IMR-90 (cell line): ENCODE measurements at regions not wholly inside any gene's neighbourhood (a gene's known extent, or its start where the extent isn't known, plus 50 kb on each side); places are given as distances from the start of the nearest gene placed in this dataset.
A peak's percentile ranks its signal among the peaks of the same experiment; 100 is the strongest.

Experiments used
- ATAC-seq: fragments of 200-7000 bp; cut with Tn5 transposase; 2 replicates; pipeline ENCODE4 v1.9.1; 2020; ENCODE audit warnings: low read depth, mild to moderate bottlenecking, moderate library complexity
- BruUV-seq: library from RNA; stranded (reverse); fragments of 400-500 nt; replicated peaks from 2 replicates; lab custom pipeline; 2021; lab: Mats Ljungman, UMichigan
- CTCF ChIA-PET: fragments of 300-600 bp; formaldehyde crosslinking; extraction: SDS; loops from one replicate; lab custom pipeline; 2021; ENCODE audit warnings: antibody characterized with exemption; lab: Yijun Ruan, JAX
- POLR2A ChIA-PET: fragments of 300-600 bp; sonication (Branson Sonifier 250); formaldehyde crosslinking; loops from one replicate; lab custom pipeline; 2022; ENCODE audit warnings: antibody characterized with exemption; ENCODE audit not compliant: unreplicated experiment; lab: Charles Lee
- DNase-seq: peaks from one replicate; pipeline ENCODE4 v3.0.0; 2013
- H2AFZ ChIP-seq: replicated peaks from 2 replicates; pipeline ENCODE3; 2013; ENCODE audit warnings: low read length, mild to moderate bottlenecking; ENCODE audit not compliant: poor library complexity
- H2AK5ac ChIP-seq: 2 replicates; pipeline ENCODE4 v1.6.1; 2013; ENCODE audit warnings: low read depth, low read length, inconsistent platforms
- H2AK9ac ChIP-seq: replicated peaks from 2 replicates; pipeline ENCODE3; 2013; ENCODE audit warnings: mild to moderate bottlenecking, low read depth, low read length, moderate library complexity; ENCODE audit not compliant: poor library complexity
- H2BK120ac ChIP-seq: 2 replicates; pipeline ENCODE4 v1.6.1; 2013; ENCODE audit warnings: low read depth, low read length, inconsistent platforms
- H2BK15ac ChIP-seq: 3 replicates; pipeline ENCODE4 v1.6.1; 2013; ENCODE audit warnings: low read depth, low read length, inconsistent platforms
- H2BK20ac ChIP-seq: 2 replicates; pipeline ENCODE4 v1.6.1; 2013; ENCODE audit warnings: low read depth, mild to moderate bottlenecking, inconsistent platforms, low read length, moderate library complexity
- H2BK5ac ChIP-seq: 2 replicates; pipeline ENCODE4 v1.6.1; 2013; ENCODE audit warnings: mild to moderate bottlenecking, low read depth, low read length, inconsistent platforms; ENCODE audit not compliant: poor library complexity, severe bottlenecking
- H3K14ac ChIP-seq: replicated peaks from 2 replicates; pipeline ENCODE4 v1.6.1; 2013; ENCODE audit warnings: low read depth, low read length, inconsistent platforms
- H3K18ac ChIP-seq: 2 replicates; pipeline ENCODE4 v1.6.1; 2013; ENCODE audit warnings: low read depth, low read length, control low read depth
- H3K23ac ChIP-seq: 2 replicates; pipeline ENCODE4 v1.6.1; 2013; ENCODE audit warnings: low read depth, low read length, inconsistent platforms
- H3K27ac ChIP-seq: 2 replicates; pipeline ENCODE4 v1.5.1; 2013; ENCODE audit warnings: mild to moderate bottlenecking, control low read depth, low read length; ENCODE audit not compliant: insufficient read depth
- H3K27me3 ChIP-seq: 2 replicates; pipeline ENCODE4 v1.6.1; 2013; ENCODE audit warnings: low read length; ENCODE audit not compliant: control insufficient read depth, insufficient read depth
- H3K36me3 ChIP-seq: 2 replicates; pipeline ENCODE4 v1.6.1; 2013; ENCODE audit warnings: low read length, mixed read lengths; ENCODE audit not compliant: control insufficient read depth, insufficient read depth
- H3K4ac ChIP-seq: 2 replicates; pipeline ENCODE4 v1.6.1; 2013; ENCODE audit warnings: low read depth, low read length, inconsistent platforms
- H3K4me1 ChIP-seq: 2 replicates; pipeline ENCODE4 v1.6.1; 2013; ENCODE audit warnings: low read length, mixed read lengths; ENCODE audit not compliant: control insufficient read depth, insufficient read depth
- H3K4me2 ChIP-seq: 2 replicates; pipeline ENCODE4 v1.6.1; 2013; ENCODE audit warnings: low read depth, mild to moderate bottlenecking, control low read depth, low read length, moderate library complexity
- H3K4me3 ChIP-seq: 2 replicates; pipeline ENCODE4 v1.5.1; 2013; ENCODE audit warnings: low read depth, mild to moderate bottlenecking, control low read depth, low read length, moderate library complexity; ENCODE audit not compliant: insufficient read depth
- H3K56ac ChIP-seq: 2 replicates; pipeline ENCODE4 v1.6.1; 2013; ENCODE audit warnings: low read length, inconsistent platforms; ENCODE audit not compliant: insufficient read depth; ENCODE audit errors: extremely low read depth
- H3K79me1 ChIP-seq, 2 experiments: 2 replicates each; pipeline ENCODE4 v1.6.1; 2013; ENCODE audit warnings: low read length in 2 of 2, inconsistent platforms in 1 of 2, low read depth in 1 of 2
- H3K9ac ChIP-seq: 2 replicates; pipeline ENCODE4 v1.6.1; 2013; ENCODE audit warnings: low read depth, low read length, control low read depth
- H3K9me1 ChIP-seq: 2 replicates; pipeline ENCODE4 v1.6.1; 2013; ENCODE audit warnings: low read length, inconsistent platforms; ENCODE audit not compliant: insufficient read depth
- H3K9me3 ChIP-seq: 2 replicates; pipeline ENCODE4 v1.6.1; 2013; ENCODE audit warnings: low read length; ENCODE audit not compliant: control insufficient read depth, insufficient read depth
- H4K20me1 ChIP-seq: 2 replicates; pipeline ENCODE4 v1.6.1; 2013; ENCODE audit warnings: low read length, inconsistent platforms; ENCODE audit not compliant: insufficient read depth
- H4K5ac ChIP-seq: 2 replicates; pipeline ENCODE4 v1.6.1; 2013; ENCODE audit warnings: mild to moderate bottlenecking, low read depth, low read length, control low read depth
- H4K8ac ChIP-seq, 2 experiments: 2 replicates each; pipeline ENCODE4 v1.6.1; 2013; ENCODE audit warnings: low read depth in 2 of 2, low read length in 2 of 2, control low read depth in 1 of 2, inconsistent platforms in 1 of 2
- H4K91ac ChIP-seq: 2 replicates; pipeline ENCODE4 v1.6.1; 2013; ENCODE audit warnings: low read depth, low read length, inconsistent platforms; ENCODE audit not compliant: insufficient read depth
- CTCF ChIP-seq: conservative IDR thresholded peaks from 2 replicates; pipeline ENCODE4 v1.5.1; 2012; ENCODE audit warnings: mild to moderate bottlenecking, low read depth, low read length, improper control_type of control experiment
- POLR2A ChIP-seq: IDR thresholded peaks from 2 replicates; pipeline ENCODE4 v1.6.1; 2012; ENCODE audit warnings: mild to moderate bottlenecking, low read depth, low read length
- RAD21 ChIP-seq: IDR thresholded peaks from 2 replicates; pipeline ENCODE4 v1.6.1; 2012; ENCODE audit warnings: low read length, improper control_type of control experiment
- dilution Hi-C: fragments of 300-500 bp; cut with HindIII; formaldehyde crosslinking; loops from one replicate; pipeline ENCODE4 v1.14.3; 2018; ENCODE audit warnings: low sequenced_read_pairs; ENCODE audit not compliant: unreplicated experiment
- in situ Hi-C: fragments of 300-500 bp; cut with MboI; formaldehyde crosslinking; loops from 3 replicates; pipeline ENCODE4 v1.14.3; 2019; ENCODE audit warnings: low sequenced_read_pairs, inconsistent platforms, mixed read lengths
- intact Hi-C: fragments of 100-400 bp; cut with micrococcal nuclease; formaldehyde crosslinking; loops from 2 replicates; pipeline ENCODE4 v1.10.0; 2022

GRCh38 chr1:221993444-221993948 is 251.6 kb upstream of the DUSP10 start:
- H3K27me3 ChIP-seq: no peaks in the 10 kb centered on the region
- H4K8ac ChIP-seq: peak overlapping the region in 1 of 2 experiments; percentile 78; a peak in 2 of 4 replicates
- BruUV-seq: no TSS peak
- H3K18ac ChIP-seq: peak overlapping the region; percentile 99; the same call in 1 of the 2 replicates
- ATAC-seq: no peak
- H3K4me1 ChIP-seq: peaks cover 39% of the 10 kb centered on the region
- no peaks in the 10 kb centered on the region for H4K20me1 ChIP-seq
- peak overlapping the region; percentile 73 for H3K4ac ChIP-seq
- H3K14ac ChIP-seq: peak overlapping the region; percentile 93
- peak overlapping the region; percentile 13 for H2AK5ac ChIP-seq
- DNase-seq: no peak
- no peak overlapping the region for H3K27ac ChIP-seq
- H2AFZ ChIP-seq: no peak overlapping the region
- ChIA-PET POLR2A (no interaction called here), CTCF (no interaction called here)
- no peak overlapping the region; the same call in 1 of the 2 replicates for H3K56ac ChIP-seq
- in situ Hi-C loops: loop anchor here (10.0 kb wide), 2 partner anchors 249 to 461 kb away; partner anchors contain the start of gene DUSP10
- H4K5ac ChIP-seq: peak overlapping the region; percentile 45; the same call in 1 of the 2 replicates
- H3K4me2 ChIP-seq: no peak overlapping the region
- no peaks in the 10 kb centered on the region for H3K79me1 ChIP-seq
- H3K9me3 ChIP-seq: no peaks in the 10 kb centered on the region
- peak overlapping the region; percentile 90 for H2BK120ac ChIP-seq
- H3K23ac ChIP-seq: no peak overlapping the region
- peak overlapping the region; percentile 87; the same call in 1 of the 2 replicates for H4K91ac ChIP-seq
- H2BK5ac ChIP-seq: peak overlapping the region; percentile 96
- peak overlapping the region; percentile 97 for H2BK20ac ChIP-seq
- dilution Hi-C loops: no loop called here
- no peaks in the 10 kb centered on the region for H3K36me3 ChIP-seq
- TF ChIP-seq CTCF: no peak
- peak; percentile 17; the same call in 1 of the 2 replicates for TF ChIP-seq RAD21
- no peak for TF ChIP-seq POLR2A
- peaks cover 27% of the 10 kb centered on the region for H3K9me1 ChIP-seq
- no peak overlapping the region for H3K4me3 ChIP-seq
- H2AK9ac ChIP-seq: no peak overlapping the region
- peak overlapping the region; percentile 83; the same call in 2 of the 3 replicates for H2BK15ac ChIP-seq
- intact Hi-C loops: loop anchor here (2.0 to 10.0 kb wide), 2 partner anchors 251 to 461 kb away; partner anchors contain the start of gene DUSP10
- H3K9ac ChIP-seq: no peak overlapping the region
